ENCODE measurements at regions not wholly inside any gene's neighbourhood (a gene's known extent, or its start where the extent isn't known, plus 50 kb on each side); places are given as distances from the start of the nearest gene placed in this dataset.

- no peak for TF ChIP-seq CTCF (IDR thresholded peaks at IDR 0.05)
- no peak for TF ChIP-seq POLR2A (IDR thresholded peaks at IDR 0.05)
These were observed 394.1 kb upstream of the TBL1XR1 start for GRCh38 chr3:177591379-177591778.

Measured in thyroid gland (tissue), 4 donors.